ENCODE measurements at regions not wholly inside any gene's neighbourhood (a gene's known extent, or its start where the extent isn't known, plus 50 kb on each side); places are given as distances from the start of the nearest gene placed in this dataset.

- Histone ChIP-seq H3K4me1 (ENCODE audit: control insufficient read depth, insufficient read depth, low read length) (no peaks in the 10 kb centered on the region), H3K36me3 (ENCODE audit: control insufficient read depth in 2 of 2, insufficient read depth in 1 of 2, low read length in 2 of 2) (no peaks in the 10 kb centered on the region), H3K9me3 (ENCODE audit: control insufficient read depth, insufficient read depth, low read depth, low read length) (no peaks in the 10 kb centered on the region), H3K4me3 (ENCODE audit: low read depth, low read length) (no peak overlapping the region), H3K27ac (ENCODE audit: extremely low read depth, low read depth, low read length) (no peak overlapping the region)
- ChIA-PET CTCF (no interaction called here), POLR2A (no interaction called here)
- no peak for TF ChIP-seq ZNF223 (tag by site-specific recombination; IDR thresholded peaks at IDR 0.05)
- TF ChIP-seq RBAK (tag by site-specific recombination; IDR thresholded peaks at IDR 0.05), result no peak
- TF ChIP-seq ZNF280D (tag by site-specific recombination; IDR thresholded peaks at IDR 0.05), result no peak
- no peak for TF ChIP-seq ZNF658 (tag by site-specific recombination; IDR thresholded peaks at IDR 0.05)
- no peak for TF ChIP-seq ZSCAN23 (tag by site-specific recombination; IDR thresholded peaks at IDR 0.05)
- TF ChIP-seq ZNF114 (tag by site-specific recombination; IDR thresholded peaks at IDR 0.05), result no peak
Measured at GRCh38 chr6:14258695-14259593, 141.4 kb downstream of the CD83 start.

GRCh38 chr6:14259594-14260152 is 142.1 kb downstream of the CD83 start:
- no peaks in the 10 kb centered on the region for H3K36me3 ChIP-seq (ENCODE audit: control insufficient read depth in 2 of 2, insufficient read depth in 1 of 2, low read length in 2 of 2)
- ChIA-PET CTCF (interaction anchor here (0.6 kb wide), 1 partner anchor 12 kb away, joined by 3 read pairs; no protein-coding TSS in a partner anchor), POLR2A (no interaction called here)
- no peaks in the 10 kb centered on the region for H3K4me1 ChIP-seq (ENCODE audit: control insufficient read depth, insufficient read depth, low read length)
- H3K9me3 ChIP-seq (ENCODE audit: control insufficient read depth, insufficient read depth, low read depth, low read length), result no peaks in the 10 kb centered on the region
- no peak overlapping the region for H3K4me3 ChIP-seq (ENCODE audit: low read depth, low read length)
- H3K27ac ChIP-seq (ENCODE audit: extremely low read depth, low read depth, low read length), result no peak overlapping the region
- TF ChIP-seq ZNF629 (tag by site-specific recombination; IDR thresholded peaks at IDR 0.05) (no peak), ZFHX2 (tag by site-specific recombination; conservative IDR thresholded peaks at IDR 0.05) (no peak), ZNF169 (tag by site-specific recombination; IDR thresholded peaks at IDR 0.05) (no peak), ZNF670 (tag by site-specific recombination; IDR thresholded peaks at IDR 0.05; ENCODE audit: low read depth) (no peak), ZSCAN5A (tag by site-specific recombination; IDR thresholded peaks at IDR 0.05) (no peak), ZNF221 (tag by site-specific recombination; IDR thresholded peaks at IDR 0.05; ENCODE audit: borderline replicate concordance) (no peak), ZIC2 (tag by site-specific recombination; IDR thresholded peaks at IDR 0.05) (no peak), HOXA7 (CRISPR knock-in tag; IDR thresholded peaks at IDR 0.05; ENCODE audit: borderline replicate concordance) (no peak), HOXC10 (CRISPR knock-in tag; IDR thresholded peaks at IDR 0.05) (no peak), ZNF202 (tag by site-specific recombination; IDR thresholded peaks at IDR 0.05; ENCODE audit: borderline replicate concordance) (no peak), ZNF544 (tag by site-specific recombination; IDR thresholded peaks at IDR 0.05) (no peak), ZBTB44 (tag by site-specific recombination; IDR thresholded peaks at IDR 0.05) (no peak), PRDM6 (tag by site-specific recombination; IDR thresholded peaks at IDR 0.05) (no peak), TCF7L2 (IDR thresholded peaks at IDR 0.05; ENCODE audit: borderline replicate concordance, low read depth, low read length) (no peak)
